ENCODE measurements at regions not wholly inside any gene's neighbourhood (a gene's known extent, or its start where the extent isn't known, plus 50 kb on each side); places are given as distances from the start of the nearest gene placed in this dataset.

DNA sequence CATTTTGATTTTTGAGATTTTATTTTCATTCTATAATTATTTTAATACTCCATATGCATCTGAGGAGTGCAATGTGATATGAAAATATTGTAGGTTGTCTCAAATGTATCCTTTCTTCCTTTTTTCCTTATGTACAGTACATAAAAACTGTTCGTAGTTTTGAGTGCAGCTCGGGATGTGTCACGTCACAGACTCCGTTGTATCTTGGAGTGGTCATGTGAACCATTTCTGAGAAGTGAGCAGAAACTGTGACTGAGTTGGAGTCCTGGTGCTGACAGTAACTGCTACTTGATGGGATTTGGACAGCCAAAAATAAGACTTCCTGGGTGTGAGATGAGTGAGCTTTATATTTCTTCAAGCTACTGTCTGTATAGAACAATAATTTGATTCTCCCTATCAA is 761.4 kb upstream of the MAN1A1 start:
- DNase-seq (ENCODE audit: low spot score) (no peak), ATAC-seq (no peak)
- Mint-ChIP-seq H3K27me3 (ENCODE audit: low read depth) (no peaks in the 10 kb centered on the region), H3K36me3 (no peaks in the 10 kb centered on the region), H3K4me1 (peaks cover 3% of the 10 kb centered on the region; the same call in 1 of the 2 replicates), H3K4me3 (no peak overlapping the region), H3K27ac (no peak overlapping the region), H3K9me3 (peaks cover 4% of the 10 kb centered on the region; the same call in 1 of the 2 replicates)
- TF ChIP-seq GABPB1 (CRISPR knock-in tag; IDR thresholded peaks at IDR 0.05), result no peak
- TF ChIP-seq, protein P1, sequence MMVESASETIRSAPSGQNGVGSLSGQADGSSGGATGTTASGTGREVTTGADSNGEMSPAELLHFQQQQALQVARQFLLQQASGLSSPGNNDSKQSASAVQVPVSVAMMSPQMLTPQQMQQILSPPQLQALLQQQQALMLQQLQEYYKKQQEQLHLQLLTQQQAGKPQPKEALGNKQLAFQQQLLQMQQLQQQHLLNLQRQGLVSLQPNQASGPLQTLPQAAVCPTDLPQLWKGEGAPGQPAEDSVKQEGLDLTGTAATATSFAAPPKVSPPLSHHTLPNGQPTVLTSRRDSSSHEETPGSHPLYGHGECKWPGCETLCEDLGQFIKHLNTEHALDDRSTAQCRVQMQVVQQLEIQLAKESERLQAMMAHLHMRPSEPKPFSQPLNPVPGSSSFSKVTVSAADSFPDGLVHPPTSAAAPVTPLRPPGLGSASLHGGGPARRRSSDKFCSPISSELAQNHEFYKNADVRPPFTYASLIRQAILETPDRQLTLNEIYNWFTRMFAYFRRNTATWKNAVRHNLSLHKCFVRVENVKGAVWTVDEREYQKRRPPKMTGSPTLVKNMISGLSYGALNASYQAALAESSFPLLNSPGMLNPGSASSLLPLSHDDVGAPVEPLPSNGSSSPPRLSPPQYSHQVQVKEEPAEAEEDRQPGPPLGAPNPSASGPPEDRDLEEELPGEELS (CRISPR knock-in tag; IDR thresholded peaks at IDR 0.05), result no peak
- TF ChIP-seq TEAD4 (CRISPR knock-in tag; IDR thresholded peaks at IDR 0.05), result no peak
- no peak for TF ChIP-seq GTF2I (CRISPR knock-in tag; conservative IDR thresholded peaks at IDR 0.05)
- TF ChIP-seq ETV6 (CRISPR knock-in tag; IDR thresholded peaks at IDR 0.05), result no peak
- TF ChIP-seq, protein P2, sequence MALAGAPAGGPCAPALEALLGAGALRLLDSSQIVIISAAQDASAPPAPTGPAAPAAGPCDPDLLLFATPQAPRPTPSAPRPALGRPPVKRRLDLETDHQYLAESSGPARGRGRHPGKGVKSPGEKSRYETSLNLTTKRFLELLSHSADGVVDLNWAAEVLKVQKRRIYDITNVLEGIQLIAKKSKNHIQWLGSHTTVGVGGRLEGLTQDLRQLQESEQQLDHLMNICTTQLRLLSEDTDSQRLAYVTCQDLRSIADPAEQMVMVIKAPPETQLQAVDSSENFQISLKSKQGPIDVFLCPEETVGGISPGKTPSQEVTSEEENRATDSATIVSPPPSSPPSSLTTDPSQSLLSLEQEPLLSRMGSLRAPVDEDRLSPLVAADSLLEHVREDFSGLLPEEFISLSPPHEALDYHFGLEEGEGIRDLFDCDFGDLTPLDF (CRISPR knock-in tag; IDR thresholded peaks at IDR 0.05), result no peak
- TF ChIP-seq, protein P3, sequence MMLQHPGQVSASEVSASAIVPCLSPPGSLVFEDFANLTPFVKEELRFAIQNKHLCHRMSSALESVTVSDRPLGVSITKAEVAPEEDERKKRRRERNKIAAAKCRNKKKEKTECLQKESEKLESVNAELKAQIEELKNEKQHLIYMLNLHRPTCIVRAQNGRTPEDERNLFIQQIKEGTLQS (CRISPR knock-in tag; conservative IDR thresholded peaks at IDR 0.05), result no peak
- no peak for TF ChIP-seq CREM (CRISPR knock-in tag; IDR thresholded peaks at IDR 0.05)
- TF ChIP-seq ESRRA (CRISPR knock-in tag; IDR thresholded peaks at IDR 0.05; ENCODE audit: borderline replicate concordance), result no peak
- no peak for TF ChIP-seq ZNF416 (CRISPR knock-in tag; IDR thresholded peaks at IDR 0.05)
- TF ChIP-seq ZNF138 (CRISPR knock-in tag; conservative IDR thresholded peaks at IDR 0.05), result no peak
- TF ChIP-seq, protein P4, sequence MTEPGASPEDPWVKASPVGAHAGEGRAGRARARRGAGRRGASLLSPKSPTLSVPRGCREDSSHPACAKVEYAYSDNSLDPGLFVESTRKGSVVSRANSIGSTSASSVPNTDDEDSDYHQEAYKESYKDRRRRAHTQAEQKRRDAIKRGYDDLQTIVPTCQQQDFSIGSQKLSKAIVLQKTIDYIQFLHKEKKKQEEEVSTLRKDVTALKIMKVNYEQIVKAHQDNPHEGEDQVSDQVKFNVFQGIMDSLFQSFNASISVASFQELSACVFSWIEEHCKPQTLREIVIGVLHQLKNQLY (CRISPR knock-in tag; IDR thresholded peaks at IDR 0.05), result no peak
- no peak for TF ChIP-seq TEAD1 (CRISPR knock-in tag; IDR thresholded peaks at IDR 0.05)
- TF ChIP-seq, protein P5, sequence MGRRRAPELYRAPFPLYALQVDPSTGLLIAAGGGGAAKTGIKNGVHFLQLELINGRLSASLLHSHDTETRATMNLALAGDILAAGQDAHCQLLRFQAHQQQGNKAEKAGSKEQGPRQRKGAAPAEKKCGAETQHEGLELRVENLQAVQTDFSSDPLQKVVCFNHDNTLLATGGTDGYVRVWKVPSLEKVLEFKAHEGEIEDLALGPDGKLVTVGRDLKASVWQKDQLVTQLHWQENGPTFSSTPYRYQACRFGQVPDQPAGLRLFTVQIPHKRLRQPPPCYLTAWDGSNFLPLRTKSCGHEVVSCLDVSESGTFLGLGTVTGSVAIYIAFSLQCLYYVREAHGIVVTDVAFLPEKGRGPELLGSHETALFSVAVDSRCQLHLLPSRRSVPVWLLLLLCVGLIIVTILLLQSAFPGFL (CRISPR knock-in tag; IDR thresholded peaks at IDR 0.05; ENCODE audit: borderline replicate concordance), result no peak
- no peak for TF ChIP-seq JUN (CRISPR knock-in tag; IDR thresholded peaks at IDR 0.05)
- ChIA-PET CTCF (no interaction called here), POLR2A (interaction anchor here (0.6 kb wide), 1 partner anchor 75 kb away, joined by 3 read pairs; no protein-coding TSS in a partner anchor)

DNA sequence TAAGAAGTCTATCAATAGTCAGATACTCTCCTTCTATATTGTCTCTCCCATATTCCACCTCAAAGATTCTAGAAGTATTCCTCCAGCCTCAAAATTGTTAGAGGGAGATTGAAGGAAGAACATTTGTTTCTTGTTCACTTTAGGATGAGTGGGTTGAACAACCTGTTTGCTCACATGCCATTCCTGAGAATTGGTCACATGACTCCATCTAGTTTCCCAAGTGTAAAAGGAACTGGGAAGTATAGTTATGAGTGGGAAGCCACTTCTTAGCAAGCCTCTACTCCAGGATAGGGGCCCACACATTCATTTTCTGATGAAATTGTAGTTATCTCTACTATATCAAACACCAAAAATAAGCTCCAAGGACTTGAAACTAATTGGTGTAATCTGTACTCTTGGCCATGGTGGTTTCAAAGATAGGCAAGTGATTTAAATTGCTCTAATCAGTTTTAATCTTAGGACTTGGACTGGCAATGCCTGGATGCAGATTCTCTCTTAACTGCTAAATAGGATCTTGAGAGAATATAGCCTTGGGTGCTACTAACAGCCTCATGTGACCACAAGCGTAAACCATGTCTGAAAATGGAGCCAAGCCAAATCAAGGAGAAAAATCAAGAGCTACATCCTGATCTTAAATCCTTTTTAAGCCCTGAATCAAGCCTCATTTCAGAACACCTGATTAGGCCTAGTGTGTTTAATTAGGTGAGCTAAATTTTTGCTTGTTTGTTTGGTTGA is 758.7 kb upstream of the MAN1A1 start:
- DNase-seq (ENCODE audit: low spot score) (no peak), ATAC-seq (no peak)
- TF ChIP-seq, protein P6, sequence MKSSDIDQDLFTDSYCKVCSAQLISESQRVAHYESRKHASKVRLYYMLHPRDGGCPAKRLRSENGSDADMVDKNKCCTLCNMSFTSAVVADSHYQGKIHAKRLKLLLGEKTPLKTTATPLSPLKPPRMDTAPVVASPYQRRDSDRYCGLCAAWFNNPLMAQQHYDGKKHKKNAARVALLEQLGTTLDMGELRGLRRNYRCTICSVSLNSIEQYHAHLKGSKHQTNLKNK (CRISPR knock-in tag; IDR thresholded peaks at IDR 0.05), result no peak
- TF ChIP-seq, protein P7, sequence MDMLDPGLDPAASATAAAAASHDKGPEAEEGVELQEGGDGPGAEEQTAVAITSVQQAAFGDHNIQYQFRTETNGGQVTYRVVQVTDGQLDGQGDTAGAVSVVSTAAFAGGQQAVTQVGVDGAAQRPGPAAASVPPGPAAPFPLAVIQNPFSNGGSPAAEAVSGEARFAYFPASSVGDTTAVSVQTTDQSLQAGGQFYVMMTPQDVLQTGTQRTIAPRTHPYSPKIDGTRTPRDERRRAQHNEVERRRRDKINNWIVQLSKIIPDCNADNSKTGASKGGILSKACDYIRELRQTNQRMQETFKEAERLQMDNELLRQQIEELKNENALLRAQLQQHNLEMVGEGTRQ (CRISPR knock-in tag; IDR thresholded peaks at IDR 0.05), result 0 out of 2 replicates have a peak, but pooled peaks have one; percentile 13
- Mint-ChIP-seq H3K27me3 (ENCODE audit: low read depth) (no peaks in the 10 kb centered on the region), H3K9me3 (peaks cover 4% of the 10 kb centered on the region; the same call in 1 of the 2 replicates), H3K36me3 (no peaks in the 10 kb centered on the region), H3K27ac (no peak overlapping the region), H3K4me1 (peaks cover 3% of the 10 kb centered on the region; the same call in 1 of the 2 replicates), H3K4me3 (no peak overlapping the region)
- POLR2A ChIA-PET, result no interaction called here
- CTCF ChIA-PET, result no interaction called here
